Spinal cord (tissue), 9 donors: ENCODE measurements at regions not wholly inside any gene's neighbourhood (a gene's known extent, or its start where the extent isn't known, plus 50 kb on each side); places are given as distances from the start of the nearest gene placed in this dataset.
A peak's percentile ranks its signal among the peaks of the same experiment; 100 is the strongest.

Experiments
- DNase-seq, 6 donors: peaks; one replicate each; pipeline versions ENCODE4 v3.0.0 to v3.0.0-alpha.2; 2013 to 2015; ENCODE audit warnings: low spot score in 6 of 6, low read depth in 4 of 6
- H3K27ac ChIP-seq: one replicate; pipeline ENCODE4 v1.5.1; 2013; ENCODE audit warnings: low read depth, low read length, control low read depth
- H3K27me3 ChIP-seq: one replicate; pipeline ENCODE4 v1.6.1; 2013; ENCODE audit warnings: low read length; ENCODE audit not compliant: control insufficient read depth, insufficient read depth
- H3K36me3 ChIP-seq: one replicate; pipeline ENCODE4 v1.6.1; 2013; ENCODE audit warnings: low read length; ENCODE audit not compliant: control insufficient read depth, insufficient read depth
- H3K4me1 ChIP-seq: one replicate; pipeline ENCODE4 v1.6.1; 2013; ENCODE audit warnings: low read length; ENCODE audit not compliant: control insufficient read depth, insufficient read depth
- H3K4me3 ChIP-seq: one replicate; pipeline ENCODE4 v1.5.1; 2013; ENCODE audit warnings: low read depth, low read length, control low read depth
- H3K9me3 ChIP-seq: one replicate; pipeline ENCODE4 v1.6.1; 2013; ENCODE audit warnings: low read length; ENCODE audit not compliant: control insufficient read depth, insufficient read depth
- WGBS: methylation state at CpG from one replicate; pipeline ENCODE4 v1.1.5; 2013; ENCODE audit warnings: missing lambda C conversion rate; ENCODE audit not compliant: insufficient coverage; 5-methylcytosine and 5-hydroxymethylcytosine counted together
- donor health status: healthy.

DNA sequence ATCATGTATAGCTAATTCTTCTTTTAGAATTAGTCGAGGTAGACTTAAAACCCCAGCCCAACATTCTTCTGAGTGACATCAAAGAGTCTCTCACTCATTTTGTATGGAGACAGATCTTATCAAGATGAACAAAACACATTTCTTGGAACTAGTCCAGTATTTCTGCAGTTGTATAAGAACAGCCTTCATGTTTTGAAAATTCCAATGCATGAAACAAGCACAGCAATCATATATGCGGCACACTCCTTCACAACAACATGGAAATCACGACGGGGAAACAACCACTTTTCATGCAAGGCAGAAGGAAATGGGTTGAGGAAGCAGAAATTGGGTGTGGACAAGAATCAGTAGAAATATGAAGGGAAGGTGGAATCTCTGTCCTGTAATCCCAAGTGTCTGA lies 113.8 kb downstream of the PLK2 start:
- H3K9me3 ChIP-seq: no peaks in the 10 kb centered on the region
- no CpG with 5 or more reads among the region's 4 CpGs for WGBS
- no peaks in the 10 kb centered on the region for H3K36me3 ChIP-seq
- no peaks in the 10 kb centered on the region for H3K4me1 ChIP-seq
- DNase-seq: no peak
- no peak overlapping the region for H3K27ac ChIP-seq
- no peak overlapping the region for H3K4me3 ChIP-seq
- no peaks in the 10 kb centered on the region for H3K27me3 ChIP-seq

GRCh38 chr5:58341476-58341875 lies 118.4 kb downstream of the PLK2 start:
- no peaks in the 10 kb centered on the region for H3K36me3 ChIP-seq
- peaks cover 1% of the 10 kb centered on the region for H3K9me3 ChIP-seq
- H3K4me3 ChIP-seq: no peak overlapping the region
- no peak overlapping the region for H3K27ac ChIP-seq
- no peaks in the 10 kb centered on the region for H3K4me1 ChIP-seq
- no peaks in the 10 kb centered on the region for H3K27me3 ChIP-seq
- WGBS: no CpG with 5 or more reads among the region's 2 CpGs
- DNase-seq: no peak

- peaks cover 1% of the 10 kb centered on the region for H3K9me3 ChIP-seq
Observed at GRCh38 chr5:58335518-58335917, 124.4 kb downstream of the PLK2 start.

GRCh38 chr5:58334035-58334434 lies 125.9 kb downstream of the PLK2 start:
- Histone ChIP-seq H3K27ac (no peak overlapping the region), H3K9me3 (peaks cover 1% of the 10 kb centered on the region), H3K4me3 (no peak overlapping the region), H3K4me1 (no peaks in the 10 kb centered on the region), H3K36me3 (no peaks in the 10 kb centered on the region), H3K27me3 (no peaks in the 10 kb centered on the region)
- no peak for DNase-seq

More at GRCh38 chr5:58335518-58335917, 124.4 kb downstream of the PLK2 start:
- DNase-seq: no peak
- no peak overlapping the region for H3K4me3 ChIP-seq
- H3K4me1 ChIP-seq: no peaks in the 10 kb centered on the region
- no peak overlapping the region for H3K27ac ChIP-seq
- H3K27me3 ChIP-seq: no peaks in the 10 kb centered on the region
- no peaks in the 10 kb centered on the region for H3K36me3 ChIP-seq

DNA sequence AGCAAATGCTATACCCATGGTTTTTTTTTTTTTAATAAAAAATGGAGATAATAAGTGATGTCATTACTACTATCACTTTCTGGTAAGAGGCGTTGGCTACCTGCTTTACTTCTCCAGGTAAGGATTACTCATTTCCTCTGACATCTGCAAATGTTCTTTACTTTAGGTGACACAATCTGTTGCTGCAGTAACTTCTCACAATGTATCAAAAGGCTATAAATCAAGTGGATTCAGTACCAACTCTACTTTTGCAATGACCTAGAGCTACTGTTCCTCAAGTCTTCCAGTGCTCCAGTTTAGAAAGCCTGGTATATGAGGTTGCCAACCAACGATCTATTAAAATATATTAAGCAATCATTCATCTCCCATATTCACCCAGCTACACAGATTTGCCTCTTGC lies 129.1 kb downstream of the PLK2 start:
- Histone ChIP-seq H3K4me1 (no peaks in the 10 kb centered on the region), H3K27me3 (no peaks in the 10 kb centered on the region), H3K9me3 (no peaks in the 10 kb centered on the region), H3K36me3 (no peaks in the 10 kb centered on the region), H3K27ac (no peak overlapping the region), H3K4me3 (no peak overlapping the region)
- WGBS: 40% methylated on average over 1 of the region's 2 CpGs
- DNase-seq: no peak

GRCh38 chr5:58327289-58327688 lies 132.6 kb downstream of the PLK2 start:
- no CpG with 5 or more reads among the region's 1 CpG for WGBS
- no peaks in the 10 kb centered on the region for H3K27me3 ChIP-seq
- no peaks in the 10 kb centered on the region for H3K9me3 ChIP-seq
- no peak for DNase-seq
- H3K4me1 ChIP-seq: no peaks in the 10 kb centered on the region
- no peak overlapping the region for H3K4me3 ChIP-seq
- no peaks in the 10 kb centered on the region for H3K36me3 ChIP-seq
- H3K27ac ChIP-seq: no peak overlapping the region

DNA sequence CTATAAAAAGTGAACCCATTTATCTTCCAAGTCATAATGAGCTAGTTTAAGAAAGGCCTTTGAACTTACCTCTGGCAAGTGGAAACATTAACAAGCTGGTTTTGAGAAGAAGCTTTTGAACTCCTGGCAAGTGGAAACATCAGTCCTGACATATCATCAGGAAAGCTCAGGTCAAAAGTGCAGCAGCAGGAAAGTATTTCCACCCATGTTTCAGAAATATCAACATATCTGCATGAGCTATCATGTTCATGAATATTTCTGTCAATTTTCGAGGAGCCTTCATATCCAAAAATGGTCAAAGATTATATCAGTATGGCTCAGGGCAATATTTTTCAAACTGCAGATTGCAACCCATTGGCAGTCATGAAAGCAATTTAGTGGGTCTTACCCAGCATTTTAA lies 133.9 kb downstream of the PLK2 start:
- Histone ChIP-seq H3K4me3 (no peak overlapping the region), H3K9me3 (no peaks in the 10 kb centered on the region), H3K27me3 (no peaks in the 10 kb centered on the region), H3K4me1 (no peaks in the 10 kb centered on the region), H3K27ac (no peak overlapping the region), H3K36me3 (no peaks in the 10 kb centered on the region)
- 100% methylated on average over 1 of the region's 1 CpG for WGBS
- DNase-seq: no peak

GRCh38 chr5:58322453-58322852 lies 137.4 kb downstream of the PLK2 start:
- Histone ChIP-seq H3K4me1 (no peaks in the 10 kb centered on the region), H3K27me3 (no peaks in the 10 kb centered on the region), H3K27ac (no peak overlapping the region), H3K9me3 (no peaks in the 10 kb centered on the region), H3K4me3 (no peak overlapping the region), H3K36me3 (no peaks in the 10 kb centered on the region)
- WGBS: no CpG with 5 or more reads among the region's 3 CpGs
- no peak for DNase-seq

- DNase-seq: no peak
- Histone ChIP-seq H3K27me3 (no peaks in the 10 kb centered on the region), H3K36me3 (no peaks in the 10 kb centered on the region), H3K27ac (no peak overlapping the region), H3K9me3 (no peaks in the 10 kb centered on the region), H3K4me1 (no peaks in the 10 kb centered on the region), H3K4me3 (no peak overlapping the region)
- WGBS: no CpG with 5 or more reads among the region's 1 CpG
Observed at GRCh38 chr5:58318468-58318867, 141.4 kb downstream of the PLK2 start.

DNA sequence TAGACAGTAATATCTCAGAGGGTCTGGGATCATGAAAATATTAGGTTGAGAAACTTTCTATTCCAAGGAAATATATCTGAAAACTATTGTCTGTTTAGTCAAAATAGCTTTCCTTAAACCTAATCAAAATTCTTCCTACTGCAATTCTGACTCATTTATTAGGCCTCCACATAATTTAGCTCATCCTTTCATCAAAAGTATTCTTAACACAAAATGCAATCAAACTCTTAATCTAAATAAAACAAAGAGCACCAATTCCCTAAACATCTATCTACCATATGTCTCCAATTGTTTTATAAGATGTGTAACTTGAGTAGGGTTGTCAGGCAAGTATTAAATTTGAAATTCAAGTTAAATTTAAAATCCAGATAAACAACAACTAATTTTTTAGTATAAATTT lies 142.1 kb downstream of the PLK2 start:
- H3K4me1 ChIP-seq: no peaks in the 10 kb centered on the region
- DNase-seq: no peak
- no peaks in the 10 kb centered on the region for H3K27me3 ChIP-seq

GRCh38 chr5:58317009-58317408 lies 142.9 kb downstream of the PLK2 start:
- no peaks in the 10 kb centered on the region for H3K4me1 ChIP-seq
- H3K36me3 ChIP-seq: no peaks in the 10 kb centered on the region
- no peak overlapping the region for H3K4me3 ChIP-seq
- no peak overlapping the region for H3K27ac ChIP-seq
- peak in 2 of 6 donors; percentile 23 to 49 for DNase-seq
- H3K9me3 ChIP-seq: no peaks in the 10 kb centered on the region
- 20% methylated on average over 1 of the region's 7 CpGs for WGBS
- no peaks in the 10 kb centered on the region for H3K27me3 ChIP-seq

More for the DNA sequence above, 142.1 kb downstream of the PLK2 start:
- H3K27ac ChIP-seq: no peak overlapping the region
- H3K4me3 ChIP-seq: no peak overlapping the region
- H3K9me3 ChIP-seq: no peaks in the 10 kb centered on the region
- H3K36me3 ChIP-seq: no peaks in the 10 kb centered on the region
